HG03457 (cell line): ENCODE measurements at regions not wholly inside any gene's neighbourhood (a gene's known extent, or its start where the extent isn't known, plus 50 kb on each side); places are given as distances from the start of the nearest gene placed in this dataset.

Experiments used
- ATAC-seq: cut with Tn5 transposase; IDR thresholded peaks from one replicate; pipeline ENCODE4 v1.9.1; 2021; ENCODE audit warnings: moderate number of reproducible peaks; ENCODE audit not compliant: unreplicated experiment

GRCh38 chr5:159638954-159639559, 277.2 kb upstream of the ADRA1B start:
- no peak for ATAC-seq

GRCh38 chr5:159639590-159639989, 276.7 kb upstream of the ADRA1B start:
- no peak for ATAC-seq

GRCh38 chr5:159640446-159640845, 275.8 kb upstream of the ADRA1B start:
- no peak for ATAC-seq

GRCh38 chr5:159640921-159641320, 275.4 kb upstream of the ADRA1B start:
- ATAC-seq, result no peak

- ATAC-seq, result no peak
These were observed 274.8 kb upstream of the ADRA1B start for GRCh38 chr5:159641371-159642039.

- no peak for ATAC-seq
These were observed 273.9 kb upstream of the ADRA1B start for GRCh38 chr5:159642379-159642778.

- ATAC-seq, result no peak
These were observed 272.2 kb upstream of the ADRA1B start for GRCh38 chr5:159644053-159644452.

GRCh38 chr5:159645179-159645846, 271.0 kb upstream of the ADRA1B start:
- ATAC-seq, result no peak

GRCh38 chr5:159650803-159651202, 265.5 kb upstream of the ADRA1B start:
- no peak for ATAC-seq

GRCh38 chr5:159655757-159656409, 260.4 kb upstream of the ADRA1B start:
- no peak for ATAC-seq

GRCh38 chr5:159657298-159657697, 259.0 kb upstream of the ADRA1B start:
- ATAC-seq, result no peak

- no peak for ATAC-seq
These were observed 258.5 kb upstream of the ADRA1B start for GRCh38 chr5:159657771-159658170.

GRCh38 chr5:159658266-159658925, 257.9 kb upstream of the ADRA1B start:
- ATAC-seq, result no peak

- no peak for ATAC-seq
These were observed 255.9 kb upstream of the ADRA1B start for GRCh38 chr5:159660401-159660800.

GRCh38 chr5:159663986-159664385, 252.3 kb upstream of the ADRA1B start:
- no peak for ATAC-seq

- no peak for ATAC-seq
These were observed 249.0 kb upstream of the ADRA1B start for GRCh38 chr5:159667286-159667685.

GRCh38 chr5:159668556-159668955, 247.7 kb upstream of the ADRA1B start:
- no peak for ATAC-seq

GRCh38 chr5:159669559-159669958, 246.7 kb upstream of the ADRA1B start:
- ATAC-seq, result no peak

GRCh38 chr5:159671886-159672285, 244.4 kb upstream of the ADRA1B start:
- ATAC-seq, result no peak

- ATAC-seq, result no peak
These were observed 242.7 kb upstream of the ADRA1B start for GRCh38 chr5:159673538-159673937.

GRCh38 chr5:159678657-159679392, 237.5 kb upstream of the ADRA1B start:
- ATAC-seq, result no peak
